ENCODE measurements at regions not wholly inside any gene's neighbourhood (a gene's known extent, or its start where the extent isn't known, plus 50 kb on each side); places are given as distances from the start of the nearest gene placed in this dataset.

DNA sequence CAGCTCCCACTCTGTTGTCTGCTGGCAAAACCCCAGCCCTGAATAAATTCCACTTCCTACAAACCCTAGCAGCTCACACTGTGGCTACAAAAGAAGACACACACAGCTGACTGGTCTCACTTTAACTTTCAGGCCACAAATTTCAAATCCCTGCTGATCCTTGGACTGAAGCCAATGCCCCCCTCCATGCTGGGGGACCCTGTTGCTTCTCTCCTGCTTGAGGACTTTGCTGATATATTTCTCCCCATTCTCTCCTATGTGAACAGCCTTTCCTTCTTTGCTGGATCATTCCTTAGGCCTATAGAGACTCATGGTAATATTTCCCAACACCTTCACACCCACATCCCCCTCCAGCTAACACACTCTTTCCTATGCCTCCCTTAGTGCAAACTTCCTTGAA lies 79.6 kb upstream of the ADRA1B start:
- TF ChIP-seq, protein P1, sequence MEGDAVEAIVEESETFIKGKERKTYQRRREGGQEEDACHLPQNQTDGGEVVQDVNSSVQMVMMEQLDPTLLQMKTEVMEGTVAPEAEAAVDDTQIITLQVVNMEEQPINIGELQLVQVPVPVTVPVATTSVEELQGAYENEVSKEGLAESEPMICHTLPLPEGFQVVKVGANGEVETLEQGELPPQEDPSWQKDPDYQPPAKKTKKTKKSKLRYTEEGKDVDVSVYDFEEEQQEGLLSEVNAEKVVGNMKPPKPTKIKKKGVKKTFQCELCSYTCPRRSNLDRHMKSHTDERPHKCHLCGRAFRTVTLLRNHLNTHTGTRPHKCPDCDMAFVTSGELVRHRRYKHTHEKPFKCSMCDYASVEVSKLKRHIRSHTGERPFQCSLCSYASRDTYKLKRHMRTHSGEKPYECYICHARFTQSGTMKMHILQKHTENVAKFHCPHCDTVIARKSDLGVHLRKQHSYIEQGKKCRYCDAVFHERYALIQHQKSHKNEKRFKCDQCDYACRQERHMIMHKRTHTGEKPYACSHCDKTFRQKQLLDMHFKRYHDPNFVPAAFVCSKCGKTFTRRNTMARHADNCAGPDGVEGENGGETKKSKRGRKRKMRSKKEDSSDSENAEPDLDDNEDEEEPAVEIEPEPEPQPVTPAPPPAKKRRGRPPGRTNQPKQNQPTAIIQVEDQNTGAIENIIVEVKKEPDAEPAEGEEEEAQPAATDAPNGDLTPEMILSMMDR (IDR thresholded peaks at IDR 0.05; ENCODE audit: low read depth, low read length), result no peak
- no peak for TF ChIP-seq POLR2A (IDR thresholded peaks at IDR 0.05; ENCODE audit: extremely low read depth, insufficient read length)
